ENCODE measurements at regions not wholly inside any gene's neighbourhood (a gene's known extent, or its start where the extent isn't known, plus 50 kb on each side); places are given as distances from the start of the nearest gene placed in this dataset.

DNA sequence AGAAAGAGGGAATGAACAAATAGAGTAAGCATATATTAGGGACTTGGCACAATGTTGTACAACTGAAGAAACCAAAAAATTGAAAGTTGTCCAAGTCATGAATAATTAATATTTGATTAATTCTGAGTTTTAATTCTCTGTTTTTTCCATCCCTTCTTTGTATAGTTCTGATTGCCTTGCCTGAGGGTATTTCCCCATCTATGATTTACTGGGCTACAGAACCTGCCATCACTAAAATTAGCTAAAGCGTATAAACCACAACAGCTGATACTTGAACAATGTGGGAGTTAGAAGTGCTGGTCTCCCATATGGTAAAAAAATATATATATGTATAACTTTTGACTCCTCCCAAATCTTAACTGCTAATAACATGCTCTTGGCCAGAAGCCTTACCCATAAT, 1253.5 kb upstream of the CDH6 start:
- TF ChIP-seq, protein P1, sequence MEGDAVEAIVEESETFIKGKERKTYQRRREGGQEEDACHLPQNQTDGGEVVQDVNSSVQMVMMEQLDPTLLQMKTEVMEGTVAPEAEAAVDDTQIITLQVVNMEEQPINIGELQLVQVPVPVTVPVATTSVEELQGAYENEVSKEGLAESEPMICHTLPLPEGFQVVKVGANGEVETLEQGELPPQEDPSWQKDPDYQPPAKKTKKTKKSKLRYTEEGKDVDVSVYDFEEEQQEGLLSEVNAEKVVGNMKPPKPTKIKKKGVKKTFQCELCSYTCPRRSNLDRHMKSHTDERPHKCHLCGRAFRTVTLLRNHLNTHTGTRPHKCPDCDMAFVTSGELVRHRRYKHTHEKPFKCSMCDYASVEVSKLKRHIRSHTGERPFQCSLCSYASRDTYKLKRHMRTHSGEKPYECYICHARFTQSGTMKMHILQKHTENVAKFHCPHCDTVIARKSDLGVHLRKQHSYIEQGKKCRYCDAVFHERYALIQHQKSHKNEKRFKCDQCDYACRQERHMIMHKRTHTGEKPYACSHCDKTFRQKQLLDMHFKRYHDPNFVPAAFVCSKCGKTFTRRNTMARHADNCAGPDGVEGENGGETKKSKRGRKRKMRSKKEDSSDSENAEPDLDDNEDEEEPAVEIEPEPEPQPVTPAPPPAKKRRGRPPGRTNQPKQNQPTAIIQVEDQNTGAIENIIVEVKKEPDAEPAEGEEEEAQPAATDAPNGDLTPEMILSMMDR (IDR thresholded peaks at IDR 0.05), result no peak
- Mint-ChIP-seq H3K36me3 (ENCODE audit: low read depth) (no peaks in the 10 kb centered on the region), H3K27ac (no peak overlapping the region), H3K9me3 (peaks cover 3% of the 10 kb centered on the region), H3K4me1 (ENCODE audit: low read depth) (no peaks in the 10 kb centered on the region), H3K4me3 (no peak overlapping the region), H3K27me3 (no peaks in the 10 kb centered on the region)
- DNase-seq (no peak), ATAC-seq (no peak)
- intact Hi-C loops (cut with micrococcal nuclease), result no loop called here
- POLR2A ChIA-PET, result no interaction called here
- CTCF ChIA-PET, result no interaction called here

DNA sequence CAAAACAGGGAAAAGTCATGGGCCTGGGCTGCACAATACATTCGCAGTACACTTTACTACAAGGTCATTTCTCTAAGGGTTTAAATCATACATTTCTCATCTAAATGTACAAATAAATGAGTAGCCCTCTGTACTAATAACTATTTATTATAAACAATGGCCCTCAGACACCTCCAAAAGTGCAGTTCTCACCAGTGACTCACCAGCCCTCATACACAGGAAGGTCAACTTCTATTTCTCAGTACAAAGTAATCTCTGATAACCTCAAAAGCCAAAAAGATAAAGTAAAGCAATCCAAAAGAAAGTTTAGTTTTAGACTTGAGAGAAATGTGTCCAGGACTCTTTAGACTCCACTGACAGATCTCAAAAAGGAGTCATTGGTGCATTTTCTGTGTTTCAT, 1258.1 kb upstream of the CDH6 start:
- ATAC-seq (no peak), DNase-seq (no peak)
- Mint-ChIP-seq H3K27ac (no peak overlapping the region), H3K4me3 (no peak overlapping the region), H3K9me3 (peaks cover 2% of the 10 kb centered on the region), H3K36me3 (ENCODE audit: low read depth) (no peaks in the 10 kb centered on the region), H3K27me3 (no peaks in the 10 kb centered on the region), H3K4me1 (ENCODE audit: low read depth) (no peaks in the 10 kb centered on the region)
- TF ChIP-seq, protein P1 (IDR thresholded peaks at IDR 0.05), result no peak
- ChIA-PET POLR2A (no interaction called here), CTCF (no interaction called here)
- intact Hi-C loops (cut with micrococcal nuclease), result no loop called here

- no peak for ATAC-seq
- no peaks in the 10 kb centered on the region for H3K27me3 Mint-ChIP-seq
- ChIA-PET POLR2A (no interaction called here), CTCF (no interaction called here)
- no peaks in the 10 kb centered on the region for H3K36me3 Mint-ChIP-seq (ENCODE audit: low read depth)
- intact Hi-C loops (cut with micrococcal nuclease), result no loop called here
- TF ChIP-seq, protein P1 (IDR thresholded peaks at IDR 0.05), result no peak
- DNase-seq, result no peak
- peaks cover 7% of the 10 kb centered on the region for H3K9me3 Mint-ChIP-seq
- H3K4me1 Mint-ChIP-seq (ENCODE audit: low read depth), result no peaks in the 10 kb centered on the region
- no peak overlapping the region for H3K4me3 Mint-ChIP-seq
- no peak overlapping the region for H3K27ac Mint-ChIP-seq
These were observed 1263.2 kb upstream of the CDH6 start for GRCh38 chr5:29930316-29930715.

- intact Hi-C loops (cut with micrococcal nuclease), result no loop called here
- H3K27ac Mint-ChIP-seq, result no peak overlapping the region
- no peaks in the 10 kb centered on the region for H3K4me1 Mint-ChIP-seq (ENCODE audit: low read depth)
- CTCF ChIA-PET, result interaction anchor here (0.7 kb wide), 1 partner anchor 1479 kb away, joined by 3 read pairs; no protein-coding TSS in a partner anchor
- DNase-seq (no peak), ATAC-seq (no peak)
- no peaks in the 10 kb centered on the region for H3K36me3 Mint-ChIP-seq (ENCODE audit: low read depth)
- H3K9me3 Mint-ChIP-seq, result peaks cover 14% of the 10 kb centered on the region
- no peak overlapping the region for H3K4me3 Mint-ChIP-seq
- H3K27me3 Mint-ChIP-seq, result no peaks in the 10 kb centered on the region
- POLR2A ChIA-PET, result no interaction called here
- TF ChIP-seq, protein P1 (IDR thresholded peaks at IDR 0.05), result no peak
These were observed 1269.4 kb upstream of the CDH6 start for GRCh38 chr5:29924107-29924506.

- TF ChIP-seq, protein P1 (IDR thresholded peaks at IDR 0.05), result no peak
- no peaks in the 10 kb centered on the region for H3K36me3 Mint-ChIP-seq (ENCODE audit: low read depth)
- H3K4me3 Mint-ChIP-seq, result no peak overlapping the region
- CTCF ChIA-PET, result no interaction called here
- no peaks in the 10 kb centered on the region for H3K4me1 Mint-ChIP-seq (ENCODE audit: low read depth)
- POLR2A ChIA-PET, result no interaction called here
- ATAC-seq (no peak), DNase-seq (no peak)
- intact Hi-C loops (cut with micrococcal nuclease), result no loop called here
- no peaks in the 10 kb centered on the region for H3K27me3 Mint-ChIP-seq
- H3K27ac Mint-ChIP-seq, result no peak overlapping the region
- peaks cover 8% of the 10 kb centered on the region for H3K9me3 Mint-ChIP-seq
These were observed 1287.7 kb upstream of the CDH6 start for GRCh38 chr5:29905626-29906353.
